HEK293T (cell line): ENCODE measurements at regions not wholly inside any gene's neighbourhood (a gene's known extent, or its start where the extent isn't known, plus 50 kb on each side); places are given as distances from the start of the nearest gene placed in this dataset.

Experiments
- CTCF ChIA-PET: fragments of 350-600 bp; formaldehyde crosslinking; extraction: SDS; loops from one replicate; lab custom pipeline; 2021; ENCODE audit warnings: antibody characterized with exemption, inconsistent platforms; lab: Yijun Ruan, JAX
- POLR2A ChIA-PET: fragments of 350-600 bp; formaldehyde crosslinking; extraction: SDS; loops from one replicate; lab custom pipeline; 2020; ENCODE audit warnings: antibody characterized with exemption, inconsistent platforms; lab: Yijun Ruan, JAX
- DNase-seq: peaks from one replicate; pipeline ENCODE4 v3.0.0; 2012; ENCODE audit warnings: mixed read lengths; ENCODE audit errors: extremely low spot score
- ARNT ChIP-seq: fragments of 450-650 bp; IDR thresholded peaks from 2 replicates; pipeline ENCODE4 v1.6.1; 2017; ENCODE audit warnings: mild to moderate bottlenecking
- BHLHE40 ChIP-seq: fragments of 450-650 bp; IDR thresholded peaks from 2 replicates; pipeline ENCODE4 v1.6.1; 2016; ENCODE audit warnings: mild to moderate bottlenecking, moderate library complexity, borderline replicate concordance
- CTBP1 ChIP-seq: fragments of 450-650 bp; IDR thresholded peaks from 2 replicates; pipeline ENCODE4 v1.6.1; 2016; ENCODE audit warnings: borderline replicate concordance
- ELF4 ChIP-seq: fragments of 450-650 bp; IDR thresholded peaks from 2 replicates; pipeline ENCODE4 v1.6.1; 2017; ENCODE audit warnings: antibody characterized with exemption
- FOXA1 ChIP-seq: fragments of 450-650 bp; IDR thresholded peaks from 2 replicates; pipeline ENCODE4 v1.6.1; 2016; ENCODE audit warnings: mild to moderate bottlenecking
- FOXK2 ChIP-seq: fragments of 450-650 bp; IDR thresholded peaks from 2 replicates; pipeline ENCODE4 v1.6.1; 2016; ENCODE audit warnings: mild to moderate bottlenecking
- FOXM1 ChIP-seq: fragments of 450-650 bp; IDR thresholded peaks from 2 replicates; pipeline ENCODE4 v1.6.1; 2017; ENCODE audit warnings: mild to moderate bottlenecking, borderline replicate concordance
- HDGF ChIP-seq: fragments of 450-650 bp; IDR thresholded peaks from 2 replicates; pipeline ENCODE4 v1.6.1; 2017; ENCODE audit warnings: antibody characterized with exemption, borderline replicate concordance
- L3MBTL2 ChIP-seq: fragments of 450-650 bp; conservative IDR thresholded peaks from 2 replicates; pipeline ENCODE4 v1.6.1; 2016; ENCODE audit warnings: mild to moderate bottlenecking
- LEF1 ChIP-seq: fragments of 450-650 bp; IDR thresholded peaks from 2 replicates; pipeline ENCODE4 v1.6.1; 2017; ENCODE audit warnings: mild to moderate bottlenecking, borderline replicate concordance
- NFRKB ChIP-seq: fragments of 450-650 bp; IDR thresholded peaks from 2 replicates; pipeline ENCODE4 v1.6.1; 2016; ENCODE audit warnings: mild to moderate bottlenecking, moderate library complexity
- SP1 ChIP-seq: fragments of 450-650 bp; IDR thresholded peaks from 2 replicates; pipeline ENCODE4 v1.6.1; 2017
- SUZ12 ChIP-seq: fragments of 450-650 bp; IDR thresholded peaks from 2 replicates; pipeline ENCODE4 v1.6.1; 2016; ENCODE audit warnings: mild to moderate bottlenecking
- TARDBP ChIP-seq: fragments of 450-650 bp; IDR thresholded peaks from 2 replicates; pipeline ENCODE4 v1.6.1; 2016
- ZNF384 ChIP-seq: fragments of 450-650 bp; IDR thresholded peaks from 2 replicates; pipeline ENCODE4 v1.6.1; 2016
- TF ChIP-seq, protein P1 (sequence below): fragments of 450-650 bp; IDR thresholded peaks from 2 replicates; pipeline ENCODE4 v1.6.1; 2016

DNA sequence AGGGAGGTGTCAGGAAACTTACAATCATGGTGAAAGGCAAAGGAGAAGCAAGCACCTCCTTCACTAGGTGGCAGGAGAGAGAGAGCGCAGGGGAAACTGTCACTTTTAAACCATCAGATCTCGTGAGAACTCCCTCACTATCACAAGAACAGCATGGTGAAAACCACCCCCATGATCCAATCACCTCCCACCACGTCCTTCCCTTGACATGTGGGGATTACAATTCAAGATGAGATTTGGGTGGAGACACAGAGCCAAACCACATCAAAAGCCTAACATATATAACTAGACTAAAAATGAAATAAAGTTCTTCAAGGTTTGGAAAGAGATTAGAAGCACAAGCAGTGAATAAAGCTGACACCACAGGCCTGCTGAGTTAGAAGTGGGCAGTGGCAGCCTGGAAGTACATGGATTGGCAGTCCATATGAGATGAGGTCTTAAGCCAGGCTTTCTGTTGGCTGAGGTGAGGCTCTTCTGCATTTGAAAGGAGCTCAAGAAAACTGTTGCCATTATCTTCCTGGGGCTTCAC is 96.4 kb upstream of the MDFIC start:
- TF ChIP-seq SUZ12 = no peak
- TF ChIP-seq ZNF384 = no peak
- no peak for DNase-seq
- POLR2A ChIA-PET = no interaction called here
- CTCF ChIA-PET = no interaction called here

DNA sequence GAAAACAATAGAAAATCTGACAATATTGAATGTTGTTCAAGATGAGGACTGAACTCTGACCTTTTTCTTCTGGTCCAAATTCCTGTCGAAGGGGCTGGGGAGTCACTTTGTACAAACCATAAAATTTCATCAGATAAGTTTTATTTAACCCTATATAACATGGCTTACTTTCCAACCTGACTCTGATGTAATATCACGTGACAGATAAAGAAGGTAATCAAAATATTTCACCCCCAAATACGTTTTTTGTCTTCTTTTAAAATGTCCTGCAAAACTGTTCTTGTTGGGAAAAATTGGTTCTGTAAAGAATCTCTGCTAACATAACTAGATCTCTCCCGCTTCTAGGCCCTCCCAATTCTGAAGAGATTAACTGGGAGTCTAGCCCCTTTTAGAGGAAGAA is 90.9 kb upstream of the MDFIC start:
- CTCF ChIA-PET = no interaction called here
- TF ChIP-seq SP1 (no peak), ZNF384 (no peak), SUZ12 (no peak), FOXK2 (no peak), FOXA1 (no peak), BHLHE40 (no peak), ELF4 (no peak), FOXM1 (no peak), L3MBTL2 (no peak), NFRKB (no peak), HDGF (no peak)
- no peak for DNase-seq
- POLR2A ChIA-PET = no interaction called here

DNA sequence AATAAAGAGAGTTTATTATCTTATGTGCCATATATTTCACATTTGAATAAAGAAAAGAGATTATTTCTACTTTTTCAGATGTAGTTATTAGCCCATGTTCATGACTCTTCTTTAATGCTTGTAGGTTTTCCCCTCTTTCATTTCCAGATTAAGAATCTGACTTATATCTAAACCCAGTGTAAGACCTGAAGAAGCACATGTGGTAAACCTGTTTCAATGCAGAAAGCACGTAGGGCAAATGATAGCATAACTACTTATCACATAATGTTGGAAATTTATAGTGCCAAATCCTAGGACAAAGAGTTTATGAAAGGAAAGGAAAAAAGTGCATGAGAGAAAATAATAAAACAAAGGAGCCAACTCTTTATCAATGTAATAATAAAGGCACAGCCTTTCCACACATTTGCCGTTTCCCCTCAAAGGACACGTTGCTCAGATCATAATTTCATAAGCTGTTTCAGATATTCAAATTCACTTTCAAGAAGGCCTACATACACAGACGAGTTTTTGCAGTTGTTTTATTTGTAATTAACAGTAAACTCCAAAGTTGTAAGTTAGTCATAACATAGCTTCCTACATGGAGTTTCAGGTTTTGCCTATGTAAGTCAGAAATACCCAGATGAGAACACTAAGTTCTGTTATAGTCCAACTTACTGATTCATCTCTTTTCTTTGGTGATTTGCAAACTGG is 88.8 kb upstream of the MDFIC start:
- TF ChIP-seq BHLHE40 = no peak
- TF ChIP-seq HDGF = no peak
- no peak for TF ChIP-seq SP1
- no peak for TF ChIP-seq TARDBP
- TF ChIP-seq, protein P1, sequence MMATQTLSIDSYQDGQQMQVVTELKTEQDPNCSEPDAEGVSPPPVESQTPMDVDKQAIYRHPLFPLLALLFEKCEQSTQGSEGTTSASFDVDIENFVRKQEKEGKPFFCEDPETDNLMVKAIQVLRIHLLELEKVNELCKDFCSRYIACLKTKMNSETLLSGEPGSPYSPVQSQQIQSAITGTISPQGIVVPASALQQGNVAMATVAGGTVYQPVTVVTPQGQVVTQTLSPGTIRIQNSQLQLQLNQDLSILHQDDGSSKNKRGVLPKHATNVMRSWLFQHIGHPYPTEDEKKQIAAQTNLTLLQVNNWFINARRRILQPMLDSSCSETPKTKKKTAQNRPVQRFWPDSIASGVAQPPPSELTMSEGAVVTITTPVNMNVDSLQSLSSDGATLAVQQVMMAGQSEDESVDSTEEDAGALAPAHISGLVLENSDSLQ = no peak
- no peak for TF ChIP-seq ZNF384
- no peak for TF ChIP-seq ELF4
- CTCF ChIA-PET = no interaction called here
- POLR2A ChIA-PET = no interaction called here
- DNase-seq = no peak

DNA sequence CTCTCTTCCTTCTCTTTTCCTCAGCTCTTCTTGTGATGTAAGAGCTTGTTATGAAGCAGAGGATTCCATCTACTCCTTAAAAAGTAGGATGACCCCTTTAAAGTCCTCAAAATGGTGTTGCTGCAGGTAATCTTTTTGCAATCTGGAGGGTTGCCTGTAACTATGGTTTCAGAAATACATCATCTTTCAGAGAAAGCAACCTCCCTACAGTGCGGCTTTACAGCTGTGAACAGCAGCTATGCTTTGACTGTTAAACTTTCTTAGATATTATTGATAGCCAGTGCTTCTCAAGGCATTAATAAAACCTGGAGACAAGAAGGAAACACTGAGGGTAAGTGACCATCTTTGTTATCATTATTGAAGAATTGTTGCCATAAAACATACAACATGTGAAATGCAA is 86.6 kb upstream of the MDFIC start:
- CTCF ChIA-PET = no interaction called here
- TF ChIP-seq FOXM1 = no peak
- no peak for TF ChIP-seq ZNF384
- TF ChIP-seq FOXK2 = no peak
- no peak for TF ChIP-seq TARDBP
- no peak for TF ChIP-seq NFRKB
- TF ChIP-seq HDGF = no peak
- no peak for TF ChIP-seq ELF4
- no peak for TF ChIP-seq L3MBTL2
- no peak for TF ChIP-seq ARNT
- POLR2A ChIA-PET = no interaction called here
- DNase-seq = no peak

DNA sequence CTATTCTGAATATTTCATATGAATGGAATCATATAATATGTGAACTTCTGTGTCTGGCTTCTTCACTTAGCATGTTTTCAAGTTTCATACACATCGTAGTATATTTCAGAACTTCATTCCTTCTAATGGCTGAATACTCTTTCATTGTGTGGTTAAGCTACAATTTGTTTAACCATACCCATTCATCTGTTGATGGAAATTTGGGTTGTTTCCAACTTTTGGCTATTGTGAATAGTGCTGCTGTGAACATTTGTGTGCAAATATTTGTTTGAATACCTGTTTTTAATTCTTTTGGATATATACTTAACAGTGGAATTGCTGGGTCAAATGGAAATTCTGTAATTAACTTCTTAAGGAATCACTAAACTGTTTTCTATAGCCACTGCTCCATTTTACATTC is 86.0 kb upstream of the MDFIC start:
- no peak for TF ChIP-seq HDGF
- no peak for TF ChIP-seq NFRKB
- TF ChIP-seq FOXK2 = no peak
- CTCF ChIA-PET = no interaction called here
- POLR2A ChIA-PET = no interaction called here
- no peak for DNase-seq

DNA sequence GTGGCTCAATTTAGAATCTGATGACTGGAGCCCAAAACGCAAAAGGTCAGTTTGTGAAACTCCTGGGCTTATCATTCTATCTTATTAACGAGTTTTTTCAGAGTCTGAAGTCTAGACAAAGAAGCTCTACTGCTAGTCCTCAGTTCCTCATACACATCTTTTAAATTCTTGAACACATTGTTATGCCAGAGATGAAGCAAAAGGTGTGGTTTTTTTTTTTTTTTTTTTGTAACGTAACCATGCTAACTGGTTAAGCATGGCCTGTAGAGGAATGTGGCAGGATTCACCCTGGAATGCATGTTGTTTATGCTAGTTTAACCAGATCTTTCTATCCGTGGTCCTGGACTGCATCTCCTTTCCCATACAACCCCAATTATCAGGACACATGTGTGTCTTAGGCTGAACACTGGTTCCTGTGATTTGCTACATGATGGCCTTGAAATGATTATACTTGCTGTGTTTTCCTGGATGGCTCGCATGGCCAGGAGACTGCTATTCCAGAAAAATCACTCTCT is 79.3 kb upstream of the MDFIC start:
- DNase-seq = no peak
- POLR2A ChIA-PET = no interaction called here
- TF ChIP-seq NFRKB = no peak
- TF ChIP-seq LEF1 = no peak
- TF ChIP-seq BHLHE40 = no peak
- TF ChIP-seq FOXK2 = no peak
- TF ChIP-seq FOXM1 = no peak
- TF ChIP-seq HDGF = no peak
- no peak for TF ChIP-seq CTBP1
- no peak for TF ChIP-seq L3MBTL2
- no peak for TF ChIP-seq FOXA1
- no peak for TF ChIP-seq ELF4
- no peak for TF ChIP-seq SUZ12
- TF ChIP-seq ZNF384 = no peak
- no peak for TF ChIP-seq SP1
- TF ChIP-seq TARDBP = no peak
- CTCF ChIA-PET = interaction anchor here (0.6 kb wide), 1 partner anchor 698 kb away, joined by 3 read pairs; no protein-coding TSS in a partner anchor

DNA sequence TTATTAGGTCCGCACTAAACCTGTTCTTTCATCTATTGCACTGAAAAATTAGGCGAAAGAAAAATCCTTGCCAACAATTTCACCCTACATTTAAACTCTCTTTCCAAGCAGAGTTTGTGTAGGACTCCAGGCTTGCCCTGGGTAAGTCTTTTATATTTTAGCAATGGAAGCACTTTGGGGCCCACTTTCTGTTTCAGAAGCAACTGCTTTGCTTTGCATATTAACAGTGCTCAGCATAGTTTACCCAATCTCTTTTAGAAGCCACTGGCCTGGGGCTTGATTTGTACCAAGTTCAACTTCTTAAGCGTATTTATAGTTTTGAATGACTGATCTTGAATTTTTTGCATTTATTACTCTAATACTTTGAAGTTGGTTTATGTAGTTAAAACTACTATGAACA is 78.8 kb upstream of the MDFIC start:
- ChIA-PET CTCF (no interaction called here), POLR2A (no interaction called here)
- no peak for TF ChIP-seq CTBP1
- no peak for TF ChIP-seq FOXK2
- no peak for TF ChIP-seq ELF4
- no peak for TF ChIP-seq ARNT
- no peak for TF ChIP-seq NFRKB
- TF ChIP-seq FOXA1 = no peak
- TF ChIP-seq SP1 = no peak
- no peak for TF ChIP-seq SUZ12
- TF ChIP-seq L3MBTL2 = no peak
- DNase-seq = no peak
